Limb (tissue), 2 donors: ENCODE measurements at regions not wholly inside any gene's neighbourhood (a gene's known extent, or its start where the extent isn't known, plus 50 kb on each side); places are given as distances from the start of the nearest gene placed in this dataset.

Experiments
- DNase-seq, 2 donors: peaks; one replicate each; pipeline ENCODE4 v3.0.0-alpha.2; 2016; ENCODE audit errors: extremely low spot score in 2 of 2

DNA sequence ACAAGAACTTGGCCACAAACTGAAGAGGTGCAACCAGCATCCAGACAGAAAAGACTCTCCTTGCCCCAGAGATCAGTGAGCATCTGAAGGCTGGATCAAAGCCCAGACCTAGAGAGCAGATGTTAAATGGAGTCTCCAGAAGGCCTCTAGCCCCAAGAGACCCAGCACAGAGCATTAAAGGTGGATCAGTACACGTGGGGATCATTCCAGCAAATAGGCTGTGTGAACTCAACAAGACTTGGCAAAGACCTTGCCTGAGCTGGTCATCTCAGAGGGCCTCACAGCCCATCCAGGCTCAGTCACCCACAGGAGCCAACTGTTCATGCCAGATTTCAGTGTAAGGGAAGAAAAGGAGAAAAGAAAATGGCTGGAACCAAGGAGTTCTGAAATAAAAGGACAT lies 214.0 kb downstream of the ENC1 start:
- DNase-seq, result no peak

DNA sequence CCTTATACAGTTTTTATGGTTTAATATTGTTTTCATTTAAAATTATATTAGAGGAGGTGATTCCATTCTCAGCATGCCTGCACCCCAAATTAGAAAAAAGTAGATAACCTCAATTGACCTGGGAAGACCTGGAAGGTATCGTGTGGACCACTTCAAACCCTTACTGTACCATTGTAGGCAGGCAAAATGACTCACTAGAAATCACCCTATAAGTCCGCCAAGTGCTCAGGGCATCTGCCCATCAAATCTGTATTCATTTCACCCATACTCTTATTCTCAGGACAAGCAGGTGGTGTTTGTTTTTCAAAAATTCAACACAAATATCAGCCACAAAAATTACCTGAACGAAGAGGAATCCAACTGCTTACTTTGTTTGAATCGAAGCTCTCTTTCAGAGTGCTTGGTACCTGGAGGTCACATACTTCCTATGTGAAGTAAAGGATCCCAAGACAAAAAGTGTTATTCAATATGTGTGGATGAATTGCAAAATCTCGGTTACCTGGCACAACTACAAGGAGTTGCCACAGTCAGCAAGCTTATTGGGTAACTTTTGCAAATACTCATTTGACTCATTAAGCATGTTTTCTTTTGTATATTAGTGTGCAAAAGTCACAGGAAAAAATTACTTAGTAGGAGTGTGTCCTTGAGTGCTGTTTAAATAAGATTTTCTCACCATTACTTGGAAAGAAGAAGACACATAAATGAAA lies 216.2 kb downstream of the ENC1 start:
- DNase-seq, result no peak

DNA sequence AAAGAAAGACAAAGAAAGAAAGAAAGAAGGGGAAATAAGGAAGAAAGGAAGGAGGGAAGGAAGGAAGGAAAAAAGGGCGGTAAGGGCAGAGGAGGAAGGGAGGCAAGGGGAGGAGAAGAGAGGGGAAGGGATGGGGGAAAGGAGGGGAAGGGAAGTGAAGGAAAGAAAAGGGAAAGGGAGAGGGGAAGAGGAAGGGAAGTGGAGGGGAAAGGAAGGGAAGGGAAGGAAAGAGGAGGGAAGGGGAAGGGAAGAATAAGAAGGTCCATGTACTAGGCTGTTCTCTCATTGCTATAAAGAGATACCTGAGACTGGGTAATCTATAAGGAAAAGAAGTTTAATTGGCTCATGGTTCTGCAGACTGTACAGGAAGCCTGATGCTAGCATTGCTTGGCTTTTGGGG lies 217.1 kb downstream of the ENC1 start:
- no peak for DNase-seq

DNA sequence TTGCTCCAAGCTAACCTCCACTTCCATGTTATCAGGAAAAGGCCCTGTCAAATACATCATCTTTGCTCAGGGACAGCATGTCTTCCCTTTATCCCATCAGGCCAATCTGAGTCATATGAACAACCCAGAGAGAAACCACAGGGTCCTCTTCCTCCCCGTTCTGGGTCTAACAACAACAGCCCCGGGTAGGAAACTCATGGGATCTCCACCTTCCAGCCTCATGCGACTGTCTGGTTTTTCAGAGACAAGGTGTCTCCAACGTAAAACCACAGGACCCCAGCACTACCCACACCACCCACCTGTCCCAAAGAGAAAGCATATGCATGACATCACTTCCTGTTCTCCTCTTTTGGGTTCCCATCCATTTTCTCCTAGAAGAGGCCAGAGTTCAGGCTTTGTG lies 217.9 kb downstream of the ENC1 start:
- no peak for DNase-seq

DNA sequence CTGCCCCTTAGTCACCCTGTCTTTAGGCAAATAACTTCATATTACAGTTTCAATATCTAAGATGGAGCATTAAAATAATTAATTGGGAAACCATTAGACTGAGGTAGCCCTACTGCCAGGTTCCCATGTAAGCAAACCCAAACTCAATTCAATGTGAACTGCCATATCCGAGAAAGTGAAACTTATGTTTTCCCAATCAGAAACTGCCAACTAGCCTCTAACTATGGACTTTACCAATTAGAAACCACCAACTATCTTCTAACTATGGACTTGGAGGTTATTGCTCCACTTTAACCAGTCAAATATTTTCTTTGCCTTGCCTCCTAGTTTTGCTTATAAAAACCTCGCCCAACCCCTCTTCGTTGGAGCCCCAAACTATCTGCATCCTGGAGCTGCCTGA lies 218.5 kb downstream of the ENC1 start:
- no peak for DNase-seq

DNA sequence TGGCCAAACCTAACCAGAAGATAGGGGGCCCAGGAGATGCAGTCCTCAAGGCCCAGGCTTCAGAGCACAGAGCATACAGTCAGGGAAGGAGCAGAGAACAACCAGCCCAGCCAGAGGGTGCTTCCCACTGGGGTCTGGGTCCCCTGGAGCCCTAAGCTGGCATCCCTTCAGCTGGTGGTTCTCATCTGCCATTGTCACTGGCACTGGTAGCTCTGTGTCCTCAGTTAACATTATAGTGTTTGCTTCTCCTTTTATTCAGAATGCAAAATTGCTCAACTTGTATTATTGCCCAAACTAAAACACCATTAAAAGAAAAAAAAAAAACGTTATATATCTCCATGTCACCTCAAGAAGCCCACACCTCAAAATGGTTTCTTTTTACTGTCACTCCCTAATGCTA lies 219.2 kb downstream of the ENC1 start:
- no peak for DNase-seq

DNA sequence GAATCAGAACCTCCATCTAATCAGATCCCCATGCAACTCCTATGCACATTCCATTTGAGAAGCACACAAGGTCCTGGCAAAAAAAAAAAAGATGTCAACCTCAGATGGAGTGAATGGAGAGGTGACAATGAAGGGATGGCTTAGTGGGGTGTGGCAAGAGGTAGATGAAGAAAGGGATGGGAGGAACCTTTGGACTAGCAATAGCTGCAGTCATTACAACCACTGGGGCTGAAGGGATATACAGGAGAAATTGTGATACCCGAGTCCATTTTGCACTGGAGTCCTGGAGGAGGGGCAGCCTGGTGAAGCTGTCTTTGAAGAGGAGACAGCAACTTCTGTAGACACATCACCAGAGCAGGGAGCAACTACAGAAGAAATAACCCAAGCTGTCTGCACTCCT lies 219.6 kb downstream of the ENC1 start:
- DNase-seq, result no peak

DNA sequence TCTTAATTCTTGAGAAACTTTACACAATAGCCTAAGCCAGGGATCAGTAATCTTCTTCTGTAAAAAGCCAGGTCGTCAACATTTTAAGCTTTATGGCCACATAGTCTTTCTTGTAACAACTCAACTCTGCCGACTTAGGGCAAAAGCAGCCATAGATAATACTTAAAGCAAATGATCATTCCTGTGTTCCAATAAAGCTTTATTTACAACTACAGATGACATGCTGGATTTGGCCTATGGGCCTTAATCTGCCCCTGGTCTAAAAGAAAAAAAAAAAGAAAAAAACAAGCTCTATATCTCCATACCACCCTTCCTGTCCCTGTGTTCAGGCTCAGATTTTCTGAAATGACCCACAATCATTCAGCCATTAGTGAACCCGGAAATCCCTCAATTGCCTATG lies 220.3 kb downstream of the ENC1 start:
- DNase-seq, result no peak

DNA sequence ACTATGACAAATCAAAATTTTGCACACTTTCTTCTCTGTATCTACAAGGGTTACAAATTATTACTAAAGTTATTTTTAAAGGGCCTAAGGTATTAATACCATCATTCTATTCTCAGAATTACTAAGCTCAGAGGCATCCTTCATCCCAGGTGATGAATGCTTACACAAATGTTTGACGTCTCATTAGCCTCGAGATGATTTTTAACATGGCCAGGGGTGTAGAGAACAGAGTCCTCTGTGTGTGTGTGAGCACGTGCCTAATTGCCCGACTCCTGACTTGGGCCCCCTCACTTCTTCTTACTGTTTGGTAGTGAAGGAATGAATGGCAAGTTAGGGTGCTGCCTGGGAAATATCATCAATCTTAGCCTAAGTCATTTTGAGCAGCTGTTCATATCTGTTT lies 221.1 kb downstream of the ENC1 start:
- no peak for DNase-seq

DNA sequence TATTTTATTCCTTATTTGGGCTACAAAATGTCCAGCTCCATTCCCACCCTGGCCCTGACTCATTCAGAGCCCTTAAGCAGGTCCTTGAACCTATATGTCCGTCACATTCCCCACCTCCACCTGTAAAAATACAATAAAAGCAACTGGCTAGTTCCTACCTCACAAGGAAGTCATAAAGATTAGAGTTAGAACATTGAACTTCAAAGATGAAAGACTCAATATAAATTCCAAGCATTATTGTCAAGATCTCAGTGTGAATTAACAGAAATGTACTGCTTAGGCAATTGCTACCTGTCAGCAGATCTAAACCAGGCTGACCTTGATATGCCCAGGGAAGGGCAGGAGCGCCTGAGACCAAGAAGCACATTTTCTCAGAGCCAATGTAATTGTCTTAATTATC lies 221.8 kb downstream of the ENC1 start:
- DNase-seq, result no peak

DNA sequence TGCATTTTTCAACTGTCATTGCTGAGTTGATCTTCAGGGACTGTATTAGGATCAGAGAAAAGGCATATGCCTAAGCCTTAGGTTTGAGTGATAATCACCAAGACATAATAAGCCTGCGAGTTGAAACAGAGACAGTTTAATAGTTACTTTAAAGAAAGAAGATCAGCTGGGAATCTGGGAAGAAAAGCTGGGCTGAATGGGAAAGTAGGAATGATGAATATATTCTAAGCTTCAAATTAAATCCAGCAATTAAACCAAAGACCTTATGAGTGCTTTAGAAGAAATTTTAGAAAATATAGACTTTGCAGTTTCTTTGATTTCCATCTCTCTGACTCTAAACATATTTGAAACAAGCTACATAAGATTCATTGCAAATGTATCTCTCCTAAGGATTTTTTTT lies 222.3 kb downstream of the ENC1 start:
- no peak for DNase-seq

DNA sequence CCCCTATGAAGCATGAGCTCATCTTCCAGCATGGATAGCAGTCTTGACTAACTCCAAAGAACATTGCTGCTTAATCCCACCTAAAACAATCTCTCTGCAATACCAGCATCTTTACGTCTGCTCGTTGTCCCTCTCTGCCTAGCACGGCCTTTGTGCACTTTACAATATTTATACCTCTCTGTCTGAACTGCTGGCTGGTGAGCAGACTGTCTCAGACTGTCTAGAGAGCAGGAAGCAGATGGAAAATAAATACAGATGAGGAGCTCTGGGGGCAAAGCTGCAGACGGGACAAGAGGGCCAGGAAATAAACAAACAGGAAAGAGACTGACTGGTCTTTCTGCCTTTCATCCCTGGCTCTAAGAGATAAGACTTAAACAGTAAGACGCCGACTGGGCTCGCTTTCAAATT lies 224.8 kb downstream of the ENC1 start:
- DNase-seq, result no peak

DNA sequence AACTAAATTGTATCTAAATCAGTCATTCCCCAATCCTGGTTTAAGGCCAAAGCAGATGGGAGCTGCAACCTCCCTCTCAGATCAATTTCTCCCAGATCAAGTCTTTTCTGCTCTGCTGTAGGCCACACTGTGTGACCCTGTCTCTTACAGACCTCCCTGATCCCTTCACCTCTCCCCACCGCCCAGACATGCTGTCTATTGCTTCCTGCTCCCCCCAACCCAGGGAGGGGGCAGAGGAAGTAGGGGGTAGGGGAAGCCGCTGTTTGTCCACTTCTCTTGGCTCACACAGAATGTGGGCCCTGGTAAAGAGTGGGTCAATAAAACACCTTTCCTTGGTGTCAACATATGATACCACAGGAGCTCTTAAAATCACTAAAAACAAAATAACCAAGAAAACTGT lies 226.3 kb downstream of the ENC1 start:
- no peak for DNase-seq

DNA sequence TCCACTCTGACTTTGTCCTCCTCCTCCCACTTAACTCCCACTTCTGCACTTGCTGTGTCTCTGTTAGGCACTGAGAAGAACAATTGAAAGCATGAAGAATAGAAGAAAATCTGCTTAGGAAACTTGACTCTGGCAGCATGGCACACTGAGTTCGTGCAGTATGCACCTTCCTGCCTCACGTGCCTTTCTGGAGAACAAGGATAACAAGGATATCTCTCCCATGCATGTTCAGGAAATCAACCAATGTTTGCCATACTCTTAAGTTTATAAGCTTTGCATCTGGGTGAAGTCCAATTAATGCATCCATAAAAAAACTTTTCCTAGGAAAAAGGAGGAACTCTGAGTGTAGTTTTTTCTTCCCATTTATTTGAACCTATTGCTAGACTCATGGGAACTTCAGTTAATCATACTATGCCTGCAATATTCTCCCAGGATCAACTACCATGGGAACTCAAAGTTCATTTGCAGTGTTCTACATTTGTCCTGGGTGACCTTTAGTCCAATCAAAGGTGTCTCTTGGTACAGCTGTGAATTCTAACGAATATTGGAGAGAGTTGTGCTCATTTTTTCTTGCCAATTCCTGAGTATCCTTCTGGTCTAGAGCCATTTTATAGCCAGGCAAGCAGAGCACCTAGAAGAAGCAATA lies 227.0 kb downstream of the ENC1 start:
- DNase-seq, result no peak

DNA sequence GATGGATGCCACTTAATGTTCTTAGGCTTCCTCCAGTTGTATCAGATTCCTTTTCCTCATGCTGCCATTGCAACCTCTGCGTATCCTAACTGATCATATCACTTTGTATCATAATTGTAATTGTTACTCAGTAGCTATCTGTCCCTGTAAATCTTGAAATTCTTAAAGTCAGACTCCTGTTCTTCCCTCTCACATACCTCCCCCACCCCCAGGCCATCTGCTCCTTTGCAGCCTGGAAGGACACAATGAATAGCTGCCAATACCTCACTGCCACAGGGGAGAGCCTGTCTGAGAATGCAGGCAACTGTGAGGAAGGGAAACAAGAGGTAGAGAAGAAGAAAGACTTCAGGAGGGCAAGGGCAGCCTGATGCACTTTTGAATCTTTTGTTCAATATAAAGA lies 228.5 kb downstream of the ENC1 start:
- no peak for DNase-seq

DNA sequence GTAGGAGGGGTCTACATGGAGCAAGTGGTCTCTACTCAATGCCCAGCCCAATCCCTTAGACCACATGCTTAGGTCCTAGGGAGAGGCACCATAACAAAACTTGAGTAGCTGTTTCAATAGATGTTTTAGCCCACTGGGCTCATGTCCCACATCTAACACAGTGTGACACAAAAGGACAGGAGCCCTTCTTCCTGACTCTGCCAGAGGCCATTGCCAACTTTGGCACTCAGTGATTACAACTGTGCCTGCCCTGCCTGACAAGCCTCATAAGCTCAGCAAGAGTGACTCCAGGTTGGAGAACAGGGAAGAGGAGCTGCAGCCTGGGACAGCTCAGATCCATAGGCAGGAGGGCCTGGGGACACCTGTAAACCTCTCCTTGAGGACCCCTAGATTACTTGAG lies 230.8 kb downstream of the ENC1 start:
- no peak for DNase-seq

DNA sequence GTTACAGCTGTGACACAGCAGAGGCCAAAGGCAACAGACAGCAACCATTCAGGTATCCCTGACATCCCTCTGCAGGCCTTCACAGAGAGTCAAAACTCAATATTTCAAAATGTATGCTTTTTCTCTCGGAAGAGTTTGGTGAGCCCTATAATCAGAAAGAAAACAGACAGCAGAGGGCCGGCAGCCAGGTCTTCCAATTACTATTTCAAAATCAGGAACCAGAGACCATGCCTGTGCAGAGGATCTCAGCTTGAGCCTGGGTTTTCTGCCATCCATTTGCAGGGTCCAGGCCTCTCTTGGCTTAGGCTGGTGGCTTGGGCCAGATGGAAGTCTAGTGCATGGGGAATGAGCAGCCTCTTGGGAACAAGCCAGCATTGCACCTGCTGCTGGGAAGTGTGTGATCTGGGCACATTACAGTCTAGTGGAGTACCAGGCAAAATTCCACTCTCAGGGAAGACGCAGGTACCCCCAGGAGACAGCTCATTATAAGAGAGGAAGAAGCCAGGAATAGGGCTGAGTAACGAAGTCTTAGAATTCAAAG lies 231.3 kb downstream of the ENC1 start:
- DNase-seq, result no peak

DNA sequence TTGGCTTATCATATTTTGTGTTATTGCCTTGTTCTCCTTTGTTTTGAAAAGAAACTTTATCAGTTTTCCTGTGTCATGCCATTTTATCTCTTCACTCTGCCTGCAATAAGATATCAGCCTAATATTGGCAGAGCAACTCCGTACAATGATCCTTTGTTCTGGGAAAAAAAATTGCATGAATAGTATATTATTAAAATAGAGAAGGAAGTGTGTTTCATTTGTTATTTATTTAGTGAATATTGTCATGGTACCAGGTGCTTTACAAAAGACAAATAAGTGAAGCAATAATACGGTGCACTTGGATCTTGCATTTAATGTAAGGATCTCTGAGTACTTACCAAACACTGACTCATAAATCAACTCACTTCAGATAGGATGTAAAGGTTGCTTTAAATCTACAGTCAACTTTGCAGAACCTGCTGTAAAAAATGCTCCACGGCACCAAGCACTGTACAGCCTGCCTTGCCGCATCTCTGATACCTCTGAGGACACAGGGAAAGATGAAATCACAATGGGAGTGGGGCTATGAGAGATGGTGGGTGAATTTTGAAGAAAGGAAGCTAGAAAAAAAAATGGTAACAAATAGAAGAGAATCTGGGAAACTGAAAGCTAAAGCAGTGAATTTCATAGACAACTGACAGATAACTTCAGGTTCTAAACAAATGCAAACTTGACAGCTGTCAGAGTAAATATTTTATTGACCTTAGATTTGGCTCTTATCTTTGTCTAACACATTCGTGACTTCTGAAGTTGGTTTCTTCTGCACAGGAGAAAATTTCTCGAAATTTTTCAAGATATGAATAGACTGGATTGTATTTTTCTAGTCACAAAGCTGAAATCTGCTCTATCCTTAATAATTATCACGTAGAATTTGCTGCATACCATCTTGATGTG lies 232.1 kb downstream of the ENC1 start:
- DNase-seq, result no peak

DNA sequence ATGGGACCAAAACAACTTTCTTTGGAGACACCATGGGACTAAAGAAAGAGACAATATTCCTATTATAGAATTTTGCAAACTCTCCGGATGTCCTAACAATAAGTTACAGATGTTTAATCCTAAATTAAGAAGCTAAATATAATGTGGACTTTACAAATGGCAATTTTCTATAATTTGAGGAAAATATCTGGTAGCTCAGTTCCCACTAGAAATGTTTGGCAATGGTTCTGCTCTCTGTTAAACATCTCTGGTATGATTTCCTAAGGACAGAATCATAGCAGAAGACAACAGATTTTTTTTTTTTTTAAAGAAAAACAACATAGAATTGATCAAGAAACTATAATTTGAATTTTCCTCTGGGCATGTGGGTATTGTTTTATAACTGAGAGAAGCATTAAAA lies 232.8 kb downstream of the ENC1 start:
- no peak for DNase-seq

DNA sequence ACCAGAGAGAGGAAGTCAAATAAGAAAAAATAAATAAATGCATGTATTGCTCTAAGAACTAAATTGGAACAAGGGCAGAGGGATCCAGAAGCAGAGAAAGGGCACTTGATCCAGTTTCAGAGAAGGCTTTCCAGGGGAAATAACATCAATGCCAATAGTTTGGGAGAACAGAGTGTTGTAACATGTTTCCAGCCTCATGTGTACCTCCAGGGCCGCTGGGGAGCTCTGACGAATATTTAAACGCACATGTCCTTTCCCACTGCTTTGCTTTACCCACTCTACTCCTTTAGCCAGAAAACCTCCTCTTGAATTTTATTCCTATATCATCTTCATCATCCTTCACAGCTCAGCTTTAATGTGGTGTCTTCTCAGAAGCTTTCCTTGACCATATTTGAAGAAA lies 233.7 kb downstream of the ENC1 start:
- no peak for DNase-seq

DNA sequence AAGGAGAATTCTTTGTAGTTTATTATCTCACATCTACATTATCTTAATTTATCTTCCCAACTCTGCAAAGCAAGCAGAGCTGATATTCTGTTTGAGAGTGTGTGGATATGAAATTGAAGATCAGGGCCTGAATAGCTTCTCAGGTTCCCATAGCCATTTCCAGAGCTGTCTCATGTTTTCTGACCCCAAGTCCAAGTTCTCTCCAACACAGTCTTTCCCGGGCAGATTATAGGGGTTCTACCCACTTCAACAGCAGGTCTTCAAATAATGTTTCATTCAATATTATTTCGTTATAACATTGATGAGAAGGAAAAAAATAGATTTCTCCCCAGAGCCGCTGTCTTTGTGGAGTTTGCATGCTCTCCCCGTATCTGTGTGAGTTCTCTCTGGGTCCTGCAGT lies 234.9 kb downstream of the ENC1 start:
- DNase-seq, result no peak
